Nephron (organoid): ENCODE measurements at regions not wholly inside any gene's neighbourhood (a gene's known extent, or its start where the extent isn't known, plus 50 kb on each side); places are given as distances from the start of the nearest gene placed in this dataset.
"Not testable (repeated sequence)": the region's sequence is repeated elsewhere in the genome, so short reads cannot be mapped to it uniquely, and the experiment has no call there.

Experiments
- H3K27ac Mint-ChIP-seq, 3 experiments: 2 replicates each; pipeline ENCODE4 v1.8.0; 2020; ENCODE audit warnings: mixed read lengths in 3 of 3, mild to moderate bottlenecking in 2 of 3, moderate library complexity in 1 of 3
- H3K27me3 Mint-ChIP-seq: 2 replicates; pipeline ENCODE4 v1.8.0; 2021; ENCODE audit warnings: low read depth, mild to moderate bottlenecking, moderate library complexity, mixed read lengths
- H3K36me3 Mint-ChIP-seq: 2 replicates; pipeline ENCODE4 v1.8.0; 2020; ENCODE audit warnings: low read depth, mixed read lengths
- H3K4me1 Mint-ChIP-seq: 2 replicates; pipeline ENCODE4 v1.8.0; 2020; ENCODE audit warnings: mixed read lengths
- H3K4me3 Mint-ChIP-seq, 3 experiments: 2 replicates each; pipeline ENCODE4 v1.8.0; 2020; ENCODE audit warnings: mild to moderate bottlenecking in 3 of 3, mixed read lengths in 3 of 3, moderate library complexity in 2 of 3
- H3K9me3 Mint-ChIP-seq: 2 replicates; pipeline ENCODE4 v1.8.0; 2020; ENCODE audit warnings: mixed read lengths
- CTCF ChIP-seq, 3 experiments: fragments of 200-600 bp; sonication (generic); IDR thresholded peaks; one replicate each; pipeline ENCODE4 v1.5.0; 2021; ENCODE audit warnings: antibody characterized with exemption in 3 of 3; ENCODE audit not compliant: unreplicated experiment in 3 of 3

- no peaks in the 10 kb centered on the region for H3K36me3 Mint-ChIP-seq
- H3K27me3 Mint-ChIP-seq = peaks cover 46% of the 10 kb centered on the region
- H3K9me3 Mint-ChIP-seq = no peaks in the 10 kb centered on the region
- H3K4me1 Mint-ChIP-seq = peaks cover 31% of the 10 kb centered on the region
- TF ChIP-seq CTCF (IDR thresholded peaks at IDR 0.05; ENCODE audit: unreplicated experiment in 3 of 3) = no peak
- H3K27ac Mint-ChIP-seq = no peak overlapping the region
- no peak overlapping the region for H3K4me3 Mint-ChIP-seq
Measured at GRCh38 chr6:170221052-170221752, 69.7 kb downstream of the DLL1 start.

GRCh38 chr6:170213637-170214018 is 77.2 kb downstream of the DLL1 start:
- H3K36me3 Mint-ChIP-seq, H3K27ac Mint-ChIP-seq, H3K9me3 Mint-ChIP-seq, H3K4me1 Mint-ChIP-seq, H3K4me3 Mint-ChIP-seq: not testable (repeated sequence)
- peaks cover 36% of the 10 kb centered on the region for H3K27me3 Mint-ChIP-seq

GRCh38 chr6:170212956-170213636 is 77.8 kb downstream of the DLL1 start:
- no peak overlapping the region for H3K4me3 Mint-ChIP-seq
- H3K27ac Mint-ChIP-seq = no peak overlapping the region
- H3K4me1 Mint-ChIP-seq = peaks cover 10% of the 10 kb centered on the region
- peaks cover 4% of the 10 kb centered on the region for H3K36me3 Mint-ChIP-seq
- no peak for TF ChIP-seq CTCF (IDR thresholded peaks at IDR 0.05; ENCODE audit: unreplicated experiment in 3 of 3)
- H3K9me3 Mint-ChIP-seq = no peaks in the 10 kb centered on the region
- H3K27me3 Mint-ChIP-seq = peaks cover 36% of the 10 kb centered on the region

GRCh38 chr6:170212051-170212756 is 78.7 kb downstream of the DLL1 start:
- Mint-ChIP-seq H3K4me3 (no peak overlapping the region), H3K36me3 (peaks cover 4% of the 10 kb centered on the region)

GRCh38 chr6:170211404-170212025 is 79.4 kb downstream of the DLL1 start:
- H3K27ac Mint-ChIP-seq = no peak overlapping the region
- H3K4me3 Mint-ChIP-seq = no peak overlapping the region
- H3K27me3 Mint-ChIP-seq = peaks cover 36% of the 10 kb centered on the region

More at GRCh38 chr6:170212051-170212756, 78.7 kb downstream of the DLL1 start:
- no peak for TF ChIP-seq CTCF (IDR thresholded peaks at IDR 0.05; ENCODE audit: unreplicated experiment in 3 of 3)
- Mint-ChIP-seq H3K4me1 (peaks cover 14% of the 10 kb centered on the region), H3K27ac (no peak overlapping the region), H3K27me3 (peaks cover 36% of the 10 kb centered on the region), H3K9me3 (no peaks in the 10 kb centered on the region)

More at GRCh38 chr6:170211404-170212025, 79.4 kb downstream of the DLL1 start:
- Mint-ChIP-seq H3K9me3 (no peaks in the 10 kb centered on the region), H3K36me3 (peaks cover 4% of the 10 kb centered on the region), H3K4me1 (peaks cover 14% of the 10 kb centered on the region)
- no peak for TF ChIP-seq CTCF (IDR thresholded peaks at IDR 0.05; ENCODE audit: unreplicated experiment in 3 of 3)
